ENCODE measurements at regions not wholly inside any gene's neighbourhood (a gene's known extent, or its start where the extent isn't known, plus 50 kb on each side); places are given as distances from the start of the nearest gene placed in this dataset.

DNA sequence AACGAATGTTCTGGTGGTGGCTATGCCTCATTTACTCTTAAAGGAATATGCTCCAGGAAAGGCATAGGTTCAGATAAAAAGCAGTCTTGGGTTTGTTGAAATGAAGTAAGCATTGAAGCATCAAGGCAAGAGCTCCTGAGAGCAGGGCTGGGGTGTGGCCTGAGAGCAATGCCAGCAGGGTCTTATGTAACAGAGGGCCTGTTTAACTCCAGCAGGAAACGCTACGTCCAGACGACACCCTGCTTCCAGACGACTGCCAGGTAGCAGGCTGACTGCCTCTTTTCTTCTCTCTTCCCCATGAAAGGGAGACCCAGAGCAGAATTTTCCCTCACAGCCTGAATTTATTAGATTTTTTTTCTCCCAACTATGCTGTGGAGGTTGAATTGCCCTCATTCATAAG, 127.2 kb upstream of the SLC5A12 start:
- no peak overlapping the region for H3K4me3 ChIP-seq
- H3K27ac ChIP-seq, result no peak overlapping the region
- H3K9me3 ChIP-seq, result no peaks in the 10 kb centered on the region
- peaks cover 0 to 5% (median 0%) of the 10 kb centered on the region in 4 donors for H3K4me1 ChIP-seq
- WGBS, 5 donors, result 28 to 47% (median 34%) methylated on average over 5 of the region's 5 CpGs
- DNase-seq, result peak in 1 of 2 donors; percentile 27
- H3K36me3 ChIP-seq, result no peaks in the 10 kb centered on the region
- no peaks in the 10 kb centered on the region for H3K27me3 ChIP-seq
- intact Hi-C loops (cut with DNase I; ENCODE audit: low total_unique reads), result no loop called here
- TF ChIP-seq, protein P1, sequence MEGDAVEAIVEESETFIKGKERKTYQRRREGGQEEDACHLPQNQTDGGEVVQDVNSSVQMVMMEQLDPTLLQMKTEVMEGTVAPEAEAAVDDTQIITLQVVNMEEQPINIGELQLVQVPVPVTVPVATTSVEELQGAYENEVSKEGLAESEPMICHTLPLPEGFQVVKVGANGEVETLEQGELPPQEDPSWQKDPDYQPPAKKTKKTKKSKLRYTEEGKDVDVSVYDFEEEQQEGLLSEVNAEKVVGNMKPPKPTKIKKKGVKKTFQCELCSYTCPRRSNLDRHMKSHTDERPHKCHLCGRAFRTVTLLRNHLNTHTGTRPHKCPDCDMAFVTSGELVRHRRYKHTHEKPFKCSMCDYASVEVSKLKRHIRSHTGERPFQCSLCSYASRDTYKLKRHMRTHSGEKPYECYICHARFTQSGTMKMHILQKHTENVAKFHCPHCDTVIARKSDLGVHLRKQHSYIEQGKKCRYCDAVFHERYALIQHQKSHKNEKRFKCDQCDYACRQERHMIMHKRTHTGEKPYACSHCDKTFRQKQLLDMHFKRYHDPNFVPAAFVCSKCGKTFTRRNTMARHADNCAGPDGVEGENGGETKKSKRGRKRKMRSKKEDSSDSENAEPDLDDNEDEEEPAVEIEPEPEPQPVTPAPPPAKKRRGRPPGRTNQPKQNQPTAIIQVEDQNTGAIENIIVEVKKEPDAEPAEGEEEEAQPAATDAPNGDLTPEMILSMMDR (IDR thresholded peaks at IDR 0.05), result no peak
- no peak for TF ChIP-seq POLR2AphosphoS5 (IDR thresholded peaks at IDR 0.05)
- no peak for TF ChIP-seq EP300 (IDR thresholded peaks at IDR 0.05)
- no peak for TF ChIP-seq POLR2A (IDR thresholded peaks at IDR 0.05)

- intact Hi-C loops (cut with DNase I; ENCODE audit: low total_unique reads), result no loop called here
- TF ChIP-seq EP300 (IDR thresholded peaks at IDR 0.05) (no peak), POLR2AphosphoS5 (IDR thresholded peaks at IDR 0.05) (no peak)
- H3K4me3 ChIP-seq, result no peak overlapping the region
- H3K36me3 ChIP-seq, result no peaks in the 10 kb centered on the region
- 82 to 87% (median 84%) methylated on average over 3 of the region's 3 CpGs for WGBS, 5 donors
- no peak for DNase-seq
- H3K9me3 ChIP-seq, result no peaks in the 10 kb centered on the region
- H3K27ac ChIP-seq, result no peak overlapping the region
- no peaks in the 10 kb centered on the region for H3K27me3 ChIP-seq
- H3K4me1 ChIP-seq, result peaks cover 0 to 5% (median 0%) of the 10 kb centered on the region in 4 donors
Observed at GRCh38 chr11:26851291-26851690, 129.4 kb upstream of the SLC5A12 start.

- Histone ChIP-seq H3K4me1 (peaks cover 0 to 5% (median 0%) of the 10 kb centered on the region in 4 donors), H3K27me3 (no peaks in the 10 kb centered on the region), H3K4me3 (no peak overlapping the region), H3K9me3 (no peaks in the 10 kb centered on the region), H3K27ac (no peak overlapping the region), H3K36me3 (no peaks in the 10 kb centered on the region)
- TF ChIP-seq, protein P1 (IDR thresholded peaks at IDR 0.05), result no peak
- no peak for TF ChIP-seq EP300 (IDR thresholded peaks at IDR 0.05)
- TF ChIP-seq POLR2AphosphoS5 (IDR thresholded peaks at IDR 0.05), result no peak
- no peak for TF ChIP-seq POLR2A (IDR thresholded peaks at IDR 0.05)
- no peak for DNase-seq
- intact Hi-C loops (cut with DNase I; ENCODE audit: low total_unique reads), result no loop called here
- WGBS, 5 donors, result 92 to 96% (median 93%) methylated on average over 4 of the region's 4 CpGs
Observed at GRCh38 chr11:26851696-26852095, 129.8 kb upstream of the SLC5A12 start.

DNA sequence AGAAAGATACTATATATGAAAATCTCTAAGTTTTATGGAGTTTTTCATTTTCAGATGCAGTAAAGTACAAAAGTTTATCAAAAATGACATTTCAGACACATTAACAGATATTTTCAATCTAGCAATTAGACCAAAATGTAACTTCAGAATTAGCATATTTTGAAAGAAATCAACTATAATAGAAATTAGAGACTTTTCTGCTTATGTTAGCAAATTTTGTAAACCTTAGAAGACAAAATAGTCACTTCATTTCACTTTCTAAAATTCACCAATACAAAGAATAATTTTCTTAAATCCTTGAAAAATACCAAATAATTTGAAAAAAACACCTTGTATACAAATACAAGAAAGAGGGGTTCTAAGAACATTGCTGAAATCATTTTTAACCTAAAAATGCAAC, 135.8 kb upstream of the FIBIN start:
- H3K4me3 ChIP-seq, result no peak overlapping the region
- DNase-seq, result no peak
- H3K27ac ChIP-seq, result no peak overlapping the region
- no peaks in the 10 kb centered on the region for H3K36me3 ChIP-seq
- TF ChIP-seq POLR2AphosphoS5 (IDR thresholded peaks at IDR 0.05), result no peak
- TF ChIP-seq POLR2A (IDR thresholded peaks at IDR 0.05), result no peak
- TF ChIP-seq, protein P1 (IDR thresholded peaks at IDR 0.05), result no peak
- TF ChIP-seq EP300 (IDR thresholded peaks at IDR 0.05), result no peak
- no peaks in the 10 kb centered on the region for H3K9me3 ChIP-seq
- no peaks in the 10 kb centered on the region for H3K27me3 ChIP-seq
- intact Hi-C loops (cut with DNase I; ENCODE audit: low total_unique reads), result no loop called here
- H3K4me1 ChIP-seq, result no peaks in the 10 kb centered on the region

GRCh38 chr11:26859416-26859815, 134.5 kb upstream of the FIBIN start:
- DNase-seq, result no peak
- 58 to 75% (median 66%) methylated on average over 3 of the region's 3 CpGs for WGBS, 5 donors
- Histone ChIP-seq H3K9me3 (no peaks in the 10 kb centered on the region), H3K4me1 (no peaks in the 10 kb centered on the region), H3K36me3 (no peaks in the 10 kb centered on the region), H3K27me3 (no peaks in the 10 kb centered on the region), H3K4me3 (no peak overlapping the region), H3K27ac (no peak overlapping the region)
- intact Hi-C loops (cut with DNase I; ENCODE audit: low total_unique reads), result no loop called here
- no peak for TF ChIP-seq EP300 (IDR thresholded peaks at IDR 0.05)
- no peak for TF ChIP-seq POLR2AphosphoS5 (IDR thresholded peaks at IDR 0.05)
- TF ChIP-seq, protein P1 (IDR thresholded peaks at IDR 0.05), result no peak
- TF ChIP-seq POLR2A (IDR thresholded peaks at IDR 0.05), result no peak
